H1 (cell line): ENCODE measurements at regions not wholly inside any gene's neighbourhood (a gene's known extent, or its start where the extent isn't known, plus 50 kb on each side); places are given as distances from the start of the nearest gene placed in this dataset.
"Not testable (repeated sequence)": the region's sequence is repeated elsewhere in the genome, so short reads cannot be mapped to it uniquely, and the experiment has no call there.

Experiments used
- CTCF ChIA-PET: fragments of 300-600 bp; sonication (Branson Sonifier 250); formaldehyde crosslinking; loops from one replicate; lab custom pipeline; 2021; ENCODE audit not compliant: partially characterized antibody; lab: Charles Lee
- POLR2A ChIA-PET: fragments of 300-600 bp; sonication (Branson Sonifier 250); formaldehyde crosslinking; loops from one replicate; lab custom pipeline; 2021; ENCODE audit warnings: inconsistent platforms; ENCODE audit not compliant: partially characterized antibody; lab: Charles Lee
- DNase-seq, 2 experiments: peaks; one replicate each; pipeline versions ENCODE4 v3.0.0 to v3.0.0-alpha.2; 2010 to 2022; ENCODE audit warnings: low spot score in 2 of 2, low read depth in 1 of 2, mixed read lengths in 1 of 2
- FAIRE-seq: peaks from 2 replicates; lab custom pipeline; 2011; peaks lifted over from hg19 to GRCh38; lab: Jason Lieb, UNC
- H2AFZ ChIP-seq: 2 replicates; pipeline ENCODE4 v1.8.1; 2012; ENCODE audit warnings: low read length, inconsistent platforms
- H2AK5ac ChIP-seq: 2 replicates; pipeline ENCODE4 v1.6.1; 2013; ENCODE audit warnings: low read depth, low read length
- H2BK120ac ChIP-seq: replicated peaks from 2 replicates; pipeline ENCODE3; 2013; ENCODE audit warnings: low read depth, low read length, inconsistent platforms
- H2BK12ac ChIP-seq: 2 replicates; pipeline ENCODE4 v1.6.1; 2013; ENCODE audit warnings: low read depth, low read length
- H2BK15ac ChIP-seq: 2 replicates; pipeline ENCODE4 v1.6.1; 2013; ENCODE audit warnings: low read length
- H2BK20ac ChIP-seq: 2 replicates; pipeline ENCODE4 v1.6.1; 2013; ENCODE audit warnings: low read length
- H2BK5ac ChIP-seq: 2 replicates; pipeline ENCODE4 v1.6.1; 2013; ENCODE audit warnings: low read depth, low read length
- H3K14ac ChIP-seq: 2 replicates; pipeline ENCODE4 v1.6.1; 2013; ENCODE audit warnings: inconsistent platforms; ENCODE audit not compliant: insufficient read length
- H3K18ac ChIP-seq: 2 replicates; pipeline ENCODE4 v1.6.1; 2013; ENCODE audit warnings: low read length; ENCODE audit errors: extremely low read depth
- H3K23ac ChIP-seq: 2 replicates; pipeline ENCODE4 v1.6.1; 2013; ENCODE audit warnings: inconsistent platforms; ENCODE audit not compliant: insufficient read length
- H3K23me2 ChIP-seq: 2 replicates; pipeline ENCODE4 v1.6.1; 2013; ENCODE audit warnings: low read depth, low read length
- H3K27ac ChIP-seq: 2 replicates; pipeline ENCODE4 v1.6.1; 2011; ENCODE audit warnings: low read depth, low read length, inconsistent platforms
- H3K27me3 ChIP-seq, 4 experiments: replicated peaks in 1 of 4; 1 replicate in 1 of 4; 2 replicates in 3 of 4; pipeline versions ENCODE4 v1.6.1 to v1.8.1; 2011 to 2013; ENCODE audit warnings: low read length in 3 of 4, mild to moderate bottlenecking in 3 of 4, inconsistent platforms in 2 of 4, mixed read lengths in 2 of 4, moderate library complexity in 1 of 4; ENCODE audit not compliant: control insufficient read depth in 3 of 4, insufficient read depth in 3 of 4; ENCODE audit errors: extremely low read depth in 1 of 4
- H3K36me3 ChIP-seq, 4 experiments: 2 replicates each; pipeline versions ENCODE4 v1.6.1 to v1.8.1; 2011 to 2013; ENCODE audit warnings: mild to moderate bottlenecking in 4 of 4, low read length in 3 of 4, moderate library complexity in 2 of 4, control low read depth in 1 of 4, inconsistent platforms in 1 of 4; ENCODE audit not compliant: insufficient read depth in 4 of 4, control insufficient read depth in 2 of 4
- H3K4ac ChIP-seq: replicated peaks from 2 replicates; pipeline ENCODE3; 2013; ENCODE audit warnings: low read length, low read depth, mixed read lengths, inconsistent platforms; ENCODE audit not compliant: insufficient read length
- H3K4me1 ChIP-seq, 4 experiments: replicated peaks in 1 of 4; 1 replicate in 1 of 4; 2 replicates in 3 of 4; pipeline versions ENCODE4 v1.6.1 to v1.8.1; 2011 to 2013; ENCODE audit warnings: low read length in 3 of 4, inconsistent platforms in 2 of 4, mixed read lengths in 1 of 4; ENCODE audit not compliant: insufficient read depth in 4 of 4, control insufficient read depth in 3 of 4
- H3K4me2 ChIP-seq, 2 experiments: 2 replicates each; pipeline versions ENCODE4 v1.6.1 to v1.8.1; 2011 to 2013; ENCODE audit warnings: low read depth in 2 of 2, low read length in 2 of 2, control low read depth in 1 of 2, inconsistent platforms in 1 of 2, mild to moderate bottlenecking in 1 of 2; ENCODE audit not compliant: insufficient read depth in 1 of 2
- H3K4me3 ChIP-seq, 4 experiments: fragments of 200-600, 300-600 bp in 1 of 4; sonication (generic), shearing (Covaris generic), sonication (Bioruptor Twin) in 1 of 4; 2 replicates each; pipeline versions ENCODE4 v1.5.1 to v1.8.1; 2011 to 2016; ENCODE audit warnings: low read length in 4 of 4, low read depth in 3 of 4, control low read depth in 2 of 4, inconsistent platforms in 2 of 4, mild to moderate bottlenecking in 2 of 4, mixed read lengths in 1 of 4, moderate library complexity in 1 of 4; ENCODE audit not compliant: insufficient read depth in 2 of 4; ENCODE audit errors: extremely low read depth in 1 of 4
- H3K56ac ChIP-seq: replicated peaks from 2 replicates; pipeline ENCODE3; 2013; ENCODE audit warnings: low read depth, mild to moderate bottlenecking, mixed read lengths, low read length, inconsistent platforms; ENCODE audit not compliant: insufficient read length
- H3K79me1 ChIP-seq: 2 replicates; pipeline ENCODE4 v1.6.1; 2013; ENCODE audit warnings: low read depth, low read length, control low read depth
- H3K79me2 ChIP-seq, 2 experiments: 2 replicates each; pipeline versions ENCODE4 v1.6.1 to v1.8.1; 2012 to 2013; ENCODE audit warnings: low read length in 2 of 2, mild to moderate bottlenecking in 2 of 2, inconsistent platforms in 1 of 2; ENCODE audit not compliant: insufficient read depth in 2 of 2, control insufficient read depth in 1 of 2
- H3K9ac ChIP-seq, 4 experiments: replicated peaks in 1 of 4; 1 replicate in 1 of 4; 2 replicates in 3 of 4; pipeline versions ENCODE4 v1.6.1 to v1.8.1; 2011 to 2013; ENCODE audit warnings: low read depth in 3 of 4, low read length in 3 of 4, control low read depth in 2 of 4, mild to moderate bottlenecking in 2 of 4, moderate library complexity in 2 of 4, inconsistent platforms in 1 of 4; ENCODE audit errors: extremely low read depth in 1 of 4
- H3K9me3 ChIP-seq, 2 experiments: 2 replicates each; pipeline versions ENCODE4 v1.6.1 to v1.8.1; 2012 to 2013; ENCODE audit warnings: mild to moderate bottlenecking in 2 of 2, moderate library complexity in 2 of 2, control low read depth in 1 of 2, inconsistent platforms in 1 of 2, low read depth in 1 of 2, low read length in 1 of 2, mixed read lengths in 1 of 2; ENCODE audit not compliant: insufficient read depth in 2 of 2
- H4K20me1 ChIP-seq, 2 experiments: replicated peaks in 1 of 2; 2 replicates each; pipeline versions ENCODE3 to v1.8.1; 2011 to 2013; ENCODE audit warnings: inconsistent platforms in 2 of 2, low read length in 2 of 2, mild to moderate bottlenecking in 1 of 2; ENCODE audit not compliant: insufficient read depth in 2 of 2, control insufficient read depth in 1 of 2
- H4K5ac ChIP-seq: 2 replicates; pipeline ENCODE4 v1.6.1; 2013; ENCODE audit warnings: low read length, low read depth, mixed read lengths, inconsistent platforms; ENCODE audit not compliant: insufficient read length
- H4K8ac ChIP-seq: 2 replicates; pipeline ENCODE4 v1.8.0; 2013; ENCODE audit warnings: mild to moderate bottlenecking, moderate library complexity, low read length, inconsistent platforms; ENCODE audit not compliant: insufficient read depth; ENCODE audit errors: extremely low read depth
- H4K91ac ChIP-seq: replicated peaks from 2 replicates; pipeline ENCODE3; 2013; ENCODE audit warnings: low read length, mixed read lengths, inconsistent platforms; ENCODE audit not compliant: insufficient read length
- WGBS, 2 experiments: shearing (Covaris generic) in 1 of 2; methylation state at CpG; one replicate each; pipeline versions ENCODE4 v1.1.6 to v1.1.7; 2013 to 2015; ENCODE audit warnings: low lambda C conversion rate in 2 of 2, mixed read lengths in 2 of 2, inconsistent platforms in 1 of 2, low coverage in 1 of 2, missing lambda C conversion rate in 1 of 2; ENCODE audit not compliant: insufficient replicate concordance in 2 of 2, insufficient coverage in 1 of 2, insufficient read length in 1 of 2; ENCODE audit errors: extremely low coverage in 1 of 2, missing lambda C conversion rate in 1 of 2; 5-methylcytosine and 5-hydroxymethylcytosine counted together

DNA sequence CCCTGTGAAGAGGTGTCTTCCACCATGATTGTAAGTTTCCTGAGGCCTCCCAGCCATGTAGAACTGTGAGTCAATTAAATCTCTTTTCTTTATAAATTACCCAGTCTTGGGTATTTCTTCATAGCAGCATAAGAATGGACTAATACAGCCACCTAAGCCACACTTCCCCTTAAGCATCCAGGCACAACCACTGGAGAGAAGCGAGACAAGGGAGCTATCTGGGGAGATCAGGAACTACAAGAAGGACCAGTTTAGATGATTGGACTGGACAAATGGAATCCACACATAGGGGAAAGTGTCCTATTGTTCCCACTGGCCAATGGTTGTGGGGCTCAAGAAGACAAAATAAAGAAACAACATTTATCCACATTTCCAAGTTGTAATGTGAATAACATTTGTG is 112.1 kb downstream of the LHX2 start:
- H3K79me2 ChIP-seq, H4K5ac ChIP-seq, H3K79me1 ChIP-seq, H3K9ac ChIP-seq, H2BK5ac ChIP-seq, H3K23ac ChIP-seq, H3K14ac ChIP-seq, H3K9me3 ChIP-seq, H3K27ac ChIP-seq, H3K4ac ChIP-seq, H3K18ac ChIP-seq, DNase-seq, H2BK15ac ChIP-seq, H4K91ac ChIP-seq, H3K4me3 ChIP-seq, H3K23me2 ChIP-seq, H2AK5ac ChIP-seq, POLR2A ChIA-PET, H4K20me1 ChIP-seq, H2AFZ ChIP-seq, H3K4me2 ChIP-seq, H2BK12ac ChIP-seq, H2BK20ac ChIP-seq, H3K27me3 ChIP-seq, H3K36me3 ChIP-seq, FAIRE-seq, H4K8ac ChIP-seq, H3K56ac ChIP-seq, H2BK120ac ChIP-seq: not testable (repeated sequence)
- 94% methylated on average over 1 of the region's 1 CpG; no CpG with 5 or more reads in 1 of the 2 experiments for WGBS, 2 experiments
- peaks cover 0 to 12% (median 7%) of the 10 kb centered on the region in 4 experiments; a peak in 6 of 7 replicates for H3K4me1 ChIP-seq
- CTCF ChIA-PET: interaction anchor here (0.6 to 6.8 kb wide), 9 partner anchors 12 to 724 kb away, joined by 3 to 65 read pairs (median 5); no protein-coding TSS in a partner anchor
